ENCODE measurements at regions not wholly inside any gene's neighbourhood (a gene's known extent, or its start where the extent isn't known, plus 50 kb on each side); places are given as distances from the start of the nearest gene placed in this dataset.

DNA sequence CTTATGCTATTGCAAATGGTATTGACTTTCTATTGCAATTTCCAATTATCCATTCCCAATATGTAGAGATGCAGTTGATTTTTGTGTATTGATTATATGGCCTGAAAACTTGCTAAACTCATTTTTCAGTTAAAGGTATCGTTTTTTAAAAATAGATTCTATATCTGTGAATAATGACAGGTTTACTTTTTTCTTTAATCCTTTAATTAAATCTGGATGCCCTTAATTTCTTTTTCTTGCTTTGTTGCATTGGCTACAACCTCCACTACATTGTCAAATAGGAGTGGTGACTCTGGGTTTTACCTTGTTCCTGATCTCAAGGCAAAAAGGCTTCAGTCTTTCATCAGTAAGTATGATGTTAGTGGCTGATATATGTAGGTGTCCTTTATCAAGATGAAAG lies 522.4 kb downstream of the MATN1 start:
- Mint-ChIP-seq H3K27ac (ENCODE audit: unreplicated experiment) (no peak overlapping the region), H3K27me3 (ENCODE audit: unreplicated experiment) (peaks cover 1% of the 10 kb centered on the region), H3K4me3 (ENCODE audit: unreplicated experiment) (no peak overlapping the region), H3K9me3 (ENCODE audit: unreplicated experiment) (no peaks in the 10 kb centered on the region), H3K36me3 (ENCODE audit: low read depth, unreplicated experiment) (no peaks in the 10 kb centered on the region), H3K4me1 (ENCODE audit: unreplicated experiment) (no peaks in the 10 kb centered on the region)
- no peak for DNase-seq (ENCODE audit: low spot score)
- TF ChIP-seq, protein P1, sequence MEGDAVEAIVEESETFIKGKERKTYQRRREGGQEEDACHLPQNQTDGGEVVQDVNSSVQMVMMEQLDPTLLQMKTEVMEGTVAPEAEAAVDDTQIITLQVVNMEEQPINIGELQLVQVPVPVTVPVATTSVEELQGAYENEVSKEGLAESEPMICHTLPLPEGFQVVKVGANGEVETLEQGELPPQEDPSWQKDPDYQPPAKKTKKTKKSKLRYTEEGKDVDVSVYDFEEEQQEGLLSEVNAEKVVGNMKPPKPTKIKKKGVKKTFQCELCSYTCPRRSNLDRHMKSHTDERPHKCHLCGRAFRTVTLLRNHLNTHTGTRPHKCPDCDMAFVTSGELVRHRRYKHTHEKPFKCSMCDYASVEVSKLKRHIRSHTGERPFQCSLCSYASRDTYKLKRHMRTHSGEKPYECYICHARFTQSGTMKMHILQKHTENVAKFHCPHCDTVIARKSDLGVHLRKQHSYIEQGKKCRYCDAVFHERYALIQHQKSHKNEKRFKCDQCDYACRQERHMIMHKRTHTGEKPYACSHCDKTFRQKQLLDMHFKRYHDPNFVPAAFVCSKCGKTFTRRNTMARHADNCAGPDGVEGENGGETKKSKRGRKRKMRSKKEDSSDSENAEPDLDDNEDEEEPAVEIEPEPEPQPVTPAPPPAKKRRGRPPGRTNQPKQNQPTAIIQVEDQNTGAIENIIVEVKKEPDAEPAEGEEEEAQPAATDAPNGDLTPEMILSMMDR (IDR thresholded peaks at IDR 0.05; ENCODE audit: unreplicated experiment) = no peak

DNA sequence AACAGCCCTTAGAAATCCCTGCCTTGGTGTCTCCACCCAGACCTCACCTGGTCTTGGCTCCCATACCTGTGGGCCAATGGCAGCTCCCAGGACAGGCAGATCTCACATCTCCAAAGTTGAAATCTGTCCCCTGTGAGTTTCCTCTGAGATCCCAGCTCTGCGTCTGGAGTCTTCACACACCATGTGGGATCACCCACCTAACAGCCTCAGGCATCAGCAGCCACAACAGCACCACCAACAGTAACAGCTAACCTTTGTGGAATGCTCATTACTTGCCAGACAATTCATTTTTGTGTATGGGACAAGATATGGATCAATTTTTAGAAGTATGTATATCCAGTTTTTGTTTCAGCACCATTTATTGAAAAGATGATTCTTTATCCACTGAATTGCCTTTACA lies 523.2 kb downstream of the MATN1 start:
- TF ChIP-seq, protein P1 (IDR thresholded peaks at IDR 0.05; ENCODE audit: unreplicated experiment) = no peak
- Mint-ChIP-seq H3K9me3 (ENCODE audit: unreplicated experiment) (no peaks in the 10 kb centered on the region), H3K4me3 (ENCODE audit: unreplicated experiment) (no peak overlapping the region), H3K4me1 (ENCODE audit: unreplicated experiment) (no peaks in the 10 kb centered on the region), H3K27ac (ENCODE audit: unreplicated experiment) (no peak overlapping the region), H3K36me3 (ENCODE audit: low read depth, unreplicated experiment) (no peaks in the 10 kb centered on the region), H3K27me3 (ENCODE audit: unreplicated experiment) (peaks cover 1% of the 10 kb centered on the region)
- DNase-seq (ENCODE audit: low spot score) = no peak

DNA sequence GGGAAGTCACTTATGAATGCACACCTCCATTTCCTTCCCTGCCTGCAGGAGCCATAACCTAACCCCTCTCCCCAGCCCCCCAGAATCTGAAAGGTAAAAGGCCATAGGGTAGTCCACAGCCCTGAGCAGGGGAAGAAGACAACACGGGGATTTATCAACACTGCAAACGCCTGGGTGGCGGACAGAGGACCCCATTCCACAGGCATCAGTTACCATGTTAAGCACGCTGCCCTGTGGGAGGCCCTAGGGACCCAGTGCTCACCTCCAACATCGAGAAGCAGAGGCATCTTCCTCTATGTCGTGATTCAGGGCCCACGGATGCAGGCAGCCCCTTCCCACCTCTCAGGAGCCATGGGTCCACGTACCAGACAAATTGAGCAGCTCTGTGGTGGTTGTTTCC lies 523.8 kb downstream of the MATN1 start:
- peaks cover 1% of the 10 kb centered on the region for H3K27me3 Mint-ChIP-seq (ENCODE audit: unreplicated experiment)
- H3K4me1 Mint-ChIP-seq (ENCODE audit: unreplicated experiment) = no peaks in the 10 kb centered on the region
- H3K9me3 Mint-ChIP-seq (ENCODE audit: unreplicated experiment) = no peaks in the 10 kb centered on the region
- H3K36me3 Mint-ChIP-seq (ENCODE audit: low read depth, unreplicated experiment) = no peaks in the 10 kb centered on the region
- TF ChIP-seq, protein P1 (IDR thresholded peaks at IDR 0.05; ENCODE audit: unreplicated experiment) = no peak
- no peak for DNase-seq (ENCODE audit: low spot score)
- no peak overlapping the region for H3K27ac Mint-ChIP-seq (ENCODE audit: unreplicated experiment)
- no peak overlapping the region for H3K4me3 Mint-ChIP-seq (ENCODE audit: unreplicated experiment)

DNA sequence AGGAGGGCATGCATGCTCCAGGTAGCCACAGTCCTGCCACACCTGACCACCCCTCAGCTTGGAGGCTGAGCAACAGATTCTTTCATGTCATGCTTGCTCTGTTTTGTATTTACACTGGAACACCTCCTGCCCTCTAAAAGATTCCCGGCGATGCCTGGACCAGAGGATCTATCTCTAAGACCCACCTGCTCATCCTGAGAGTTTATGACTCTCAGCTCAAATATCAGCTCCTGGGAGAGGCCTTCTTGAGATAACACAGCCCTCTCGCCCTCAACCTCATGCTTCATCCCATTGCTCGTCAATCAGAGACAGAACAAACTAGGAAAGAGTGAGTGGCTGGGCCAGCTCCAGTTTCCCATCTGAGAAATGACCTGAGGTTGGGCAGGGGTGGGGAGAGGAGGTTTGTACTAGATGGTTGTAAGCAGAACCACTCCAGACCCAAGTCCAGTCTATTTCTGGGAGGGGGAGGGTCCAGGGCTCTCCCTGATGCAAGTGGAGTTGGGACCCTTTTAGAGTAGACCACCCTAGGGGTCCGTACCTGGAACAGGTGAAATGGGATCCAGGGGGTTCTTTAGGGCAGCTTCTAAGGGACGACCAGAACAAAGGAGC lies 524.5 kb downstream of the MATN1 start:
- H3K4me3 Mint-ChIP-seq (ENCODE audit: unreplicated experiment) = no peak overlapping the region
- H3K36me3 Mint-ChIP-seq (ENCODE audit: low read depth, unreplicated experiment) = no peaks in the 10 kb centered on the region
- DNase-seq (ENCODE audit: low spot score) = no peak
- no peaks in the 10 kb centered on the region for H3K4me1 Mint-ChIP-seq (ENCODE audit: unreplicated experiment)
- H3K27me3 Mint-ChIP-seq (ENCODE audit: unreplicated experiment) = peaks cover 1% of the 10 kb centered on the region
- no peaks in the 10 kb centered on the region for H3K9me3 Mint-ChIP-seq (ENCODE audit: unreplicated experiment)
- TF ChIP-seq, protein P1 (IDR thresholded peaks at IDR 0.05; ENCODE audit: unreplicated experiment) = no peak
- no peak overlapping the region for H3K27ac Mint-ChIP-seq (ENCODE audit: unreplicated experiment)

DNA sequence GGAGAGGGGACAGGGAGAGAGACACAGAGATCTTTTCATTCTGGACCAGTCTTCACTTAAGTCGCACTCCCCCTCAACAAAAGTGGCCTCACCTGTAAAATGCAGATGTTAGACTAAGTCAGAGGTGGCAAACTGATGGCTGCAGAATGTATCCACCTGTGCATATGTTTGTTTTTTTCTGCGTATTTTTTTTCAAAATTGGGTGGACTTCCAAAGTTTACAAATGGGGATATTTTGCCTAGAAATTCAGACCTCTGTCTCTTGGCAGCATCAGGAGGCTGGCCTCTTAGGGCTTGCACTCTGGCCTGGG lies 525.0 kb downstream of the MATN1 start:
- Mint-ChIP-seq H3K9me3 (ENCODE audit: unreplicated experiment) (no peaks in the 10 kb centered on the region), H3K4me3 (ENCODE audit: unreplicated experiment) (no peak overlapping the region), H3K27ac (ENCODE audit: unreplicated experiment) (no peak overlapping the region), H3K4me1 (ENCODE audit: unreplicated experiment) (no peaks in the 10 kb centered on the region), H3K27me3 (ENCODE audit: unreplicated experiment) (peaks cover 1% of the 10 kb centered on the region), H3K36me3 (ENCODE audit: low read depth, unreplicated experiment) (no peaks in the 10 kb centered on the region)
- TF ChIP-seq, protein P1 (IDR thresholded peaks at IDR 0.05; ENCODE audit: unreplicated experiment) = no peak
- no peak for DNase-seq (ENCODE audit: low spot score)

All from endothelial cell (in vitro differentiated cells).